22Rv1 (cell line): ENCODE measurements at regions not wholly inside any gene's neighbourhood (a gene's known extent, or its start where the extent isn't known, plus 50 kb on each side); places are given as distances from the start of the nearest gene placed in this dataset.

Source experiments
- H3K27ac ChIP-seq: fragments of 450-650 bp; 2 replicates; pipeline ENCODE4 v1.5.1; 2017
- ZFX ChIP-seq: fragments of 450-650 bp; IDR thresholded peaks from 2 replicates; pipeline ENCODE4 v1.6.1; 2017; ENCODE audit warnings: antibody characterized with exemption, borderline replicate concordance
- TF ChIP-seq, protein P1 (sequence below): fragments of 450-650 bp; IDR thresholded peaks from 2 replicates; pipeline ENCODE4 v1.5.1; 2017; ENCODE audit warnings: mild to moderate bottlenecking

DNA sequence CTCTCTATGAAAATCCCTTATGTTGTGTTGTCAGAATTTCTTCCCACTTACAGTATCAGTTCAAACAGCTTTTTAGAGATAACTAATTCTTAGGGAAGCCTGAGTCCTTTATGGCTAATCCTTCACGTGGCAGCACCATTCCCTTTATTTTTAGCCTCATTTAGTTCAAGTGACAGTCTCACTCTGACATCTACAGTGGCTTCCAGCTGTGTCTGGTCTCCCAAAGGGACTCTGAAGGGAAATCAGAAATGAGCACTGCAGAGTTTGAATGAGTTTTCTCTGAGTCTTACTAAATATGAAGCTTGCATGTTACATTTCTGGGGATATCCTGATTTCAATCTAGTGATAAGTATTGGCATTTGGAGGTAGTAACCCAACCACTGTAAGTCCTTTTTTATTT is 1104.1 kb downstream of the CDH11 start:
- no peak for TF ChIP-seq ZFX
- TF ChIP-seq, protein P1, sequence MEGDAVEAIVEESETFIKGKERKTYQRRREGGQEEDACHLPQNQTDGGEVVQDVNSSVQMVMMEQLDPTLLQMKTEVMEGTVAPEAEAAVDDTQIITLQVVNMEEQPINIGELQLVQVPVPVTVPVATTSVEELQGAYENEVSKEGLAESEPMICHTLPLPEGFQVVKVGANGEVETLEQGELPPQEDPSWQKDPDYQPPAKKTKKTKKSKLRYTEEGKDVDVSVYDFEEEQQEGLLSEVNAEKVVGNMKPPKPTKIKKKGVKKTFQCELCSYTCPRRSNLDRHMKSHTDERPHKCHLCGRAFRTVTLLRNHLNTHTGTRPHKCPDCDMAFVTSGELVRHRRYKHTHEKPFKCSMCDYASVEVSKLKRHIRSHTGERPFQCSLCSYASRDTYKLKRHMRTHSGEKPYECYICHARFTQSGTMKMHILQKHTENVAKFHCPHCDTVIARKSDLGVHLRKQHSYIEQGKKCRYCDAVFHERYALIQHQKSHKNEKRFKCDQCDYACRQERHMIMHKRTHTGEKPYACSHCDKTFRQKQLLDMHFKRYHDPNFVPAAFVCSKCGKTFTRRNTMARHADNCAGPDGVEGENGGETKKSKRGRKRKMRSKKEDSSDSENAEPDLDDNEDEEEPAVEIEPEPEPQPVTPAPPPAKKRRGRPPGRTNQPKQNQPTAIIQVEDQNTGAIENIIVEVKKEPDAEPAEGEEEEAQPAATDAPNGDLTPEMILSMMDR: no peak
- no peak overlapping the region for H3K27ac ChIP-seq

DNA sequence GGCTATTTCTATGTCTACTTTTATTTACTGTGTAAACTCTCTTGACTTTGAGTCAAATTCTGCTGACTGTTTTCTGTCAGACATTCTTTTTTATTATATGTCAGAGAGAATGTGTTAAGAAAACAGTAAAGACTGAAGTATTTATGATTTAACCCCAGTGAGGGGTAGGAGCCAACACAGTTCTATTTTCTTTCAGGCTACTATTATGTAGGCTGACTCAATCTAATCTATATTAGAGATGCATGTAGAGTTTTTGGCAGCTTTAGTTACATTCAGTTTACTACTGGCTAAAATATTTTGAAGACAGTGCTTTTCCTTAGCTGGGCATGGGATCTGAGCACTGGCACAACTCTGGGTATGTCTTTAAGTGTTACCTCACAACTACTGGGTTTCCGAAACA is 1108.0 kb downstream of the CDH11 start:
- H3K27ac ChIP-seq: no peak overlapping the region
- TF ChIP-seq ZFX: no peak
- TF ChIP-seq, protein P1: no peak

DNA sequence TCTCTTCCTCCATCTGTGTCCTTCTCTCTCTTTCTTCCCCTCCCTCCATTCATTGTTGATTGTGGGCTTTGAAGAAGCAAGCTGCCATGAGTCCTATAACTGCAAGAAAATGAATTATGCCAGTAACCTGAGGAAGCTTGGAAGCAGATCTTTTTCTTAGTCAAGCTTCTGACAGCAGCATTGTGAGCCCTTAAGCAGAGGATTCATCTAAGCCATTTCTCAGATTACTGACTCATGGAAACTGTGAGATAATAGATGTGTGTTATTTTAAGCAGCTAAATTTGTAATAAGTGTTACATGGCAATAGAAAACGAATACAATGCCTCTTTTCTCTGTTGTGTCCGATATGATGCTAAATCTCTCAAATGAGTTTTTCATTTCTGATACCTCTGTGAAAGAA is 1109.7 kb downstream of the CDH11 start:
- TF ChIP-seq, protein P1: no peak
- no peak for TF ChIP-seq ZFX
- H3K27ac ChIP-seq: no peak overlapping the region

DNA sequence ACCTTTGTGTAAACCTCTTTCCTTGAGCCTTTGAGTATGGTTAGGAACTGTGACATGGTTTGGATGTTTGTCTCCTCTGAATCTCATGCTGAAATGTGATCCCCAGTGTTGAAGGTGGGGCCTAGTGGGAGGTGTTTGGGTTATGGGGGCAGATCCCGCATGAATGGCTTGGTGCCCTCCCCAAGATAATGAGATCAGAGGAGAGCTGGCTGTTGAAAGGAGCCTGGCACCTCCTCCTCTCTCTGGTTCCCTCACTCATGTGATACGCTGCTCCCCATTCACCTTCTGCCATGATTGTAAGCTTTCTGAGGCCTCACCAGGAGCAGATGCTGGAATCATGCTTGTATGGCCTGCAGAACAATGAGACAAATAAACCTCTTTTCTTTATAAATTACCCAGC is 1110.2 kb downstream of the CDH11 start:
- H3K27ac ChIP-seq: no peak overlapping the region
- TF ChIP-seq ZFX: no peak
- TF ChIP-seq, protein P1: no peak

DNA sequence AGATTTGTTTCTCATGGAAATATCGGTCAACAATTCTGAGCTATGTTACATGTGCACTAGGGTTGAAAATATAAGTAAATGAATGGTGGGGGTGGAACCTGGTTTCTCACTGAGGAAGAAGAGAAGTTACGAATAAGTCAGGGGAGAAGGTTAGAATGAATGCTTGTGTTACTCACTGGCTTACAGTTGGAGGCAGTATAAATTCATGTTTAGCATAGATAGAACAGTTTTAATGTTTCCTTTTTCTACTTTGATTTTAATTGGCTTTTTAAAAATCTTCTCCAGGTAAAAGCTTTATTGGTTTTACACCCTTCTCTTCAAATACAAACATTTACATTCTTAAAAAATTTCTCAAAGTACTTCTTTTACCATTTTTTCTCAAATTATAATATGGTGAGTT is 1113.7 kb downstream of the CDH11 start:
- TF ChIP-seq ZFX: no peak
- TF ChIP-seq, protein P1: no peak

DNA sequence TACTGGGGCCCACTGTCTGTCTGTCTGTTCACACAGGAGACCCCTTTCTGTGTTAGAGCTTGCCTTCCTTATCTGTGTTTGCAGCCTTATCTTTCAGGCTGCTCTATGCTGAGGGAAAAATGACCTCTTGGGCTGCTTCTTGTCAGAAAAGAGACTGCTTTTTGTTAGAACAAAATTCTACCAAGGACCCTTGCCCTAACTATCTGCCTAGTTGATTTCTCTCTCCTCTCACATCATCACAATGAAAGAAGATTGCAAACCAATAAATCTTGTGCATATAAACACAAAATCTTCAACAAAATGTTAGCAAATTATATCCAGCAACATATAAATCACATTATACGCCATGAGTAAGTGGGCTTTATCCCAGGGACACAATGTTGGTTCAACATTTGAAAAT is 1117.7 kb downstream of the CDH11 start:
- no peak overlapping the region for H3K27ac ChIP-seq
- TF ChIP-seq, protein P1: no peak
- no peak for TF ChIP-seq ZFX

More for the DNA sequence above, 1113.7 kb downstream of the CDH11 start:
- no peak overlapping the region for H3K27ac ChIP-seq

DNA sequence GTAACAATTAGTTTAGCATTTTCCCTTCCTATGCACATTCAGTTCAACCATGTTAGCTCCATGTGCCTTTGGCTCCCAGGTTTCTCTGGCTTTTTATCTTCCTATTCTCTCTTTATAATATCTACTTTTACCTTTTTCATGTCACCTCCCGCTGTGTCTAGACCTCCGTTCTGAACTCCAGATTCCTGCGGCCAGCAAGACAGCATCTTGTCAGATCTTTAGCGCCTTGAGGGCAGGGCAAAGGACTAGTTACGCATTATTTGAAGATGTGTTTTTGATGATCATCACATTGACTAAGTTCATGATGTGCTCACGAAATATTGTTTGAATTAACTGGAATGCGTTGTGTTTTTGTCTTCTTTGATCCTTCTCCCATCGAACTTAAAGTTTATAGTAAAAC is 1126.8 kb downstream of the CDH11 start:
- H3K27ac ChIP-seq: no peak overlapping the region
- no peak for TF ChIP-seq ZFX
- TF ChIP-seq, protein P1: no peak
